ENCODE measurements at regions not wholly inside any gene's neighbourhood (a gene's known extent, or its start where the extent isn't known, plus 50 kb on each side); places are given as distances from the start of the nearest gene placed in this dataset.

- Histone ChIP-seq H3K4me1 (ENCODE audit: insufficient read depth, low read length, severe bottlenecking) (no peaks in the 10 kb centered on the region), H3K4me3 (ENCODE audit: low read depth, low read length, poor library complexity, severe bottlenecking) (no peak overlapping the region), H3K27me3 (ENCODE audit: insufficient read depth, low read length) (0 out of 2 replicates have a peak, but pooled peaks cover 3% of the 10 kb centered on the region), H3K9ac (ENCODE audit: low read length) (no peak overlapping the region), H3K36me3 (ENCODE audit: insufficient read depth, low read length) (no peaks in the 10 kb centered on the region), H2AFZ (ENCODE audit: low read length) (no peak overlapping the region), H3K9me2 (ENCODE audit: low read depth, low read length) (no peaks in the 10 kb centered on the region), H4K20me1 (ENCODE audit: insufficient read depth, low read length) (no peaks in the 10 kb centered on the region), H3K9me3 (ENCODE audit: low read length) (no peaks in the 10 kb centered on the region), H3F3A (ENCODE audit: insufficient read depth, low read length) (no peaks in the 10 kb centered on the region), H3K79me2 (ENCODE audit: insufficient read depth, low read length) (no peaks in the 10 kb centered on the region), H3K27ac (ENCODE audit: low read depth, low read length, poor library complexity, severe bottlenecking) (no peak overlapping the region), H3K4me2 (ENCODE audit: low read length) (no peak overlapping the region)
- TF ChIP-seq EZH2 (IDR thresholded peaks at IDR 0.05; ENCODE audit: borderline replicate concordance, low read length) = no peak
- TF ChIP-seq CTCF (IDR thresholded peaks at IDR 0.05; ENCODE audit: low read length) = no peak
Observed at GRCh38 chr5:158162026-158162425, 303.1 kb upstream of the CLINT1 start.

GRCh38 chr5:158159621-158160020 is 300.7 kb upstream of the CLINT1 start:
- Histone ChIP-seq H3K36me3 (ENCODE audit: insufficient read depth, low read length) (no peaks in the 10 kb centered on the region), H4K20me1 (ENCODE audit: insufficient read depth, low read length) (no peaks in the 10 kb centered on the region), H3K9ac (ENCODE audit: low read length) (no peak overlapping the region), H3F3A (ENCODE audit: insufficient read depth, low read length) (no peaks in the 10 kb centered on the region), H3K9me2 (ENCODE audit: low read depth, low read length) (no peaks in the 10 kb centered on the region), H3K4me1 (ENCODE audit: insufficient read depth, low read length, severe bottlenecking) (no peaks in the 10 kb centered on the region), H2AFZ (ENCODE audit: low read length) (no peak overlapping the region), H3K27ac (ENCODE audit: low read depth, low read length, poor library complexity, severe bottlenecking) (no peak overlapping the region), H3K27me3 (ENCODE audit: insufficient read depth, low read length) (0 out of 2 replicates have a peak, but pooled peaks cover 3% of the 10 kb centered on the region), H3K79me2 (ENCODE audit: insufficient read depth, low read length) (no peaks in the 10 kb centered on the region), H3K4me2 (ENCODE audit: low read length) (no peak overlapping the region), H3K9me3 (ENCODE audit: low read length) (no peaks in the 10 kb centered on the region), H3K4me3 (ENCODE audit: low read depth, low read length, poor library complexity, severe bottlenecking) (no peak overlapping the region)
- TF ChIP-seq EZH2 (IDR thresholded peaks at IDR 0.05; ENCODE audit: borderline replicate concordance, low read length) = no peak
- TF ChIP-seq CTCF (IDR thresholded peaks at IDR 0.05; ENCODE audit: low read length) = no peak

GRCh38 chr5:158155811-158156505 is 297.0 kb upstream of the CLINT1 start:
- Histone ChIP-seq H3K4me2 (ENCODE audit: low read length) (no peak overlapping the region), H3K9me2 (ENCODE audit: low read depth, low read length) (no peaks in the 10 kb centered on the region)

More at GRCh38 chr5:158155811-158156505, 297.0 kb upstream of the CLINT1 start:
- Histone ChIP-seq H4K20me1 (ENCODE audit: insufficient read depth, low read length) (no peaks in the 10 kb centered on the region), H3K4me1 (ENCODE audit: insufficient read depth, low read length, severe bottlenecking) (no peaks in the 10 kb centered on the region), H3F3A (ENCODE audit: insufficient read depth, low read length) (no peaks in the 10 kb centered on the region), H3K4me3 (ENCODE audit: low read depth, low read length, poor library complexity, severe bottlenecking) (no peak overlapping the region), H3K27me3 (ENCODE audit: insufficient read depth, low read length) (peaks cover 3% of the 10 kb centered on the region; the same call in 1 of the 2 replicates), H3K9ac (ENCODE audit: low read length) (no peak overlapping the region), H3K79me2 (ENCODE audit: insufficient read depth, low read length) (no peaks in the 10 kb centered on the region), H2AFZ (ENCODE audit: low read length) (no peak overlapping the region), H3K36me3 (ENCODE audit: insufficient read depth, low read length) (no peaks in the 10 kb centered on the region), H3K9me3 (ENCODE audit: low read length) (no peaks in the 10 kb centered on the region), H3K27ac (ENCODE audit: low read depth, low read length, poor library complexity, severe bottlenecking) (no peak overlapping the region)
- TF ChIP-seq CTCF (IDR thresholded peaks at IDR 0.05; ENCODE audit: low read length) = no peak
- TF ChIP-seq EZH2 (IDR thresholded peaks at IDR 0.05; ENCODE audit: borderline replicate concordance, low read length) = no peak
